T-helper 17 cell (primary cell): ENCODE measurements at regions not wholly inside any gene's neighbourhood (a gene's known extent, or its start where the extent isn't known, plus 50 kb on each side); places are given as distances from the start of the nearest gene placed in this dataset.

Experiments
- ATAC-seq: fragments of 150-1000 bp; cut with Tn5 transposase; 2 replicates; pipeline ENCODE4 v1.10.0; 2021; ENCODE audit warnings: mild to moderate bottlenecking, moderate library complexity
- DNase-seq, 3 donors: peaks; one replicate each; pipeline versions ENCODE4 v3.0.0 to v3.0.0-alpha.2; 2020 to 2021
- H3K9me3 ChIP-seq: one replicate; pipeline ENCODE4 v1.7.0; 2013; ENCODE audit warnings: low read length, mild to moderate bottlenecking; ENCODE audit not compliant: control insufficient read depth, poor library complexity, severe bottlenecking
- H3K27ac Mint-ChIP-seq: one replicate; pipeline ENCODE4 v1.8.0; 2022; ENCODE audit warnings: mild to moderate bottlenecking, moderate library complexity, mixed read lengths
- H3K27me3 Mint-ChIP-seq: one replicate; pipeline ENCODE4 v1.8.0; 2022; ENCODE audit warnings: mixed read lengths
- H3K36me3 Mint-ChIP-seq: one replicate; pipeline ENCODE4 v1.8.0; 2022; ENCODE audit warnings: low read depth, mixed read lengths
- H3K4me1 Mint-ChIP-seq: one replicate; pipeline ENCODE4 v1.8.0; 2022; ENCODE audit warnings: mild to moderate bottlenecking, mixed read lengths
- H3K4me3 Mint-ChIP-seq: one replicate; pipeline ENCODE4 v1.8.0; 2022; ENCODE audit warnings: mild to moderate bottlenecking, moderate library complexity, mixed read lengths

DNA sequence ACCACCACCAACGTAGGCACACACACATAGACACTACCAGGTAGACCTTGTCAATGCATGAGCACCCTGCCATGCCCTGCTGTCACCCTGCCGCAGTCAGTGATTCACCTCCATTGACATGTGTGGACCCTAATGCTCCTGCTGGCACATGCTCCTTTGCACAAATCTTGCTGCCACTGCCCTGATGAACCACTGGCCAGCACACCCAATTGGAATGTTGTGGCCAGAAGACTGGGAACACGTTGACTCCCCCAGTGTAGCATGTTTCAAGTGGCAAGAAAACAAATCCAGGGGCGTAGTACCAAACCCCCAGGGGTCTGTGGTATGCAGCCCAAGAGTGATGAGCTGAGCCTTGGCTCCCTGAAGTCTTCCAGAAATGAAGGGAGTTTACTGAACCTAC, 486.4 kb upstream of the KIF2B start:
- H3K9me3 ChIP-seq: no peaks in the 10 kb centered on the region
- no peaks in the 10 kb centered on the region for H3K4me1 Mint-ChIP-seq
- no peak for DNase-seq
- no peak overlapping the region for H3K4me3 Mint-ChIP-seq
- no peak for ATAC-seq
- H3K36me3 Mint-ChIP-seq: no peaks in the 10 kb centered on the region
- no peaks in the 10 kb centered on the region for H3K27me3 Mint-ChIP-seq
- no peak overlapping the region for H3K27ac Mint-ChIP-seq

DNA sequence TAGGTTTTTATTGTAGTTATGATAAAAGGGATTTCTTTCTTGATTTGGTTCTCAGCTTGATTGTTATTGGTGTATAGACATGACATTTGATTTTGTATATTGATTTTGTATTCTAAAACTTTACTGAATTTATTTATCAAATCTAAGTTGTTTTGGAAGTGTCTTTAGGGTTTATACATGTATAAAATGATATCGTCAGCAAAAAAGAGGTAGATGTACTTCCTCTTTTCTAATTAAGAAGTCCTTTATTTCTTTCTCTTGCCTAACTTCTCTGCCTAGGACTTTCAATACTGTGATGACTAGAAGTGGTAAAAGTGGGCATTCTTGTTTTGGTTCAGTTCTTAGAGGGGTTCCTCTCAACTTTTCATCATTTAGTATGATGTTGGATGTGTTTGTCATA, 487.3 kb upstream of the KIF2B start:
- Mint-ChIP-seq H3K36me3 (no peaks in the 10 kb centered on the region), H3K4me3 (no peak overlapping the region), H3K27ac (no peak overlapping the region), H3K27me3 (no peaks in the 10 kb centered on the region), H3K4me1 (no peaks in the 10 kb centered on the region)
- DNase-seq (no peak), ATAC-seq (no peak)
- H3K9me3 ChIP-seq: no peaks in the 10 kb centered on the region

DNA sequence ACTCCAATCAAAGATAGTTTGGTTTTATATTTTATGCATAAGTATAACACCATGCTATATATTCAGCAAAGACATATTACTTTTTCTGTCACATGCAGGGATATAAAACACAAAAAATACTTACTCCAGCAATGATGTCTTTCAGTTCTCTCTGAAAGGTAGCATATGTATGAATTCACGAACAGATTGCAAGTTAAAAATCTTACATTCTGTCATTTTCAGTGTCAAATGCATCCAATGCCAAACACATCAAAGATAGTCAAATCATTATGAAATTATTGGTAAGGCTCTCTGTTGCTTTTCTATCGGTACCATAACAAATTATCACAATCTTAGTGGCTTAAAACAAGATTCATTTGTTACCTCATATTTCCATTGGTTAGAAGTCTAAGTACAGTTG, 492.0 kb upstream of the KIF2B start:
- Mint-ChIP-seq H3K4me3 (no peak overlapping the region), H3K4me1 (no peaks in the 10 kb centered on the region), H3K36me3 (no peaks in the 10 kb centered on the region), H3K27me3 (no peaks in the 10 kb centered on the region), H3K27ac (no peak overlapping the region)
- no peaks in the 10 kb centered on the region for H3K9me3 ChIP-seq
- DNase-seq: no peak
- no peak for ATAC-seq

DNA sequence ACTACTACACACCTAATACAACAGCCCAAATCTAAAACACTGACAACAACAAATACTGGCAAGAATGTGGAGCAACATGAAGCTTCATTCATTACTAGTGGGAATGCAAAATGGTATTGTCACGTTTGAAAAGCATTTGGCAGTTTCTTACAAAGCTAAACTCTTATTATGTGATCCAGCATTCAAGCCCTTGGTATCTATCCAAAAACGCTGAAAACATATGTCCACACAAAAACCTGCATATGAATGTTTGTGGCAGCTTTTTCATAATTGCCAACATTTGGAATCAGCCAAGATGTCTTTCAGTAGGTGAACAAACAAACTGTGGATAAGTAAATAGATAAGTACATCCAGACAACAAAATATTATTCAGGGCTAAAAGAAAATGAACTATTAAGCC, 501.1 kb upstream of the KIF2B start:
- Mint-ChIP-seq H3K36me3 (no peaks in the 10 kb centered on the region), H3K27ac (no peak overlapping the region), H3K27me3 (no peaks in the 10 kb centered on the region), H3K4me1 (no peaks in the 10 kb centered on the region), H3K4me3 (no peak overlapping the region)
- peaks cover 2% of the 10 kb centered on the region for H3K9me3 ChIP-seq
- ATAC-seq (no peak), DNase-seq (no peak)

DNA sequence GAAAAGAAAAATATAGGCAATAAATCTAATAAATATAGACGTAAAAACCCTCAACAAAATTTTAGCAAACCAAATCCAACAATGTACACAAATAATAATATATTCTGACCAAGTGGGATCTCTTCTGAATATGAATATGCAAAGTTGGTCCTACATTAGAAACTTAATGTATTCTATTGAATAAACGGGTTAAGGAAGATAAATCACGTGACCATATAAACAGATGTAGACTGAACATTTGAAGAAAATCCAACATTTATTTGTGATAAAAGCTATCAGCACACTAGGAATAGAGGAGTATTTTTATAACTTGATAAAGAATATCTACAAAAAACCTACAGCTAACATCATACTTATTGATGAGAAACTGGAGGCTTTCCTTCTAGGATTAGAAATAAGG, 502.8 kb upstream of the KIF2B start:
- H3K9me3 ChIP-seq: peaks cover 2% of the 10 kb centered on the region
- no peak overlapping the region for H3K4me3 Mint-ChIP-seq
- no peaks in the 10 kb centered on the region for H3K36me3 Mint-ChIP-seq
- no peak overlapping the region for H3K27ac Mint-ChIP-seq
- H3K27me3 Mint-ChIP-seq: no peaks in the 10 kb centered on the region
- ATAC-seq: no peak
- no peak for DNase-seq
- no peaks in the 10 kb centered on the region for H3K4me1 Mint-ChIP-seq

DNA sequence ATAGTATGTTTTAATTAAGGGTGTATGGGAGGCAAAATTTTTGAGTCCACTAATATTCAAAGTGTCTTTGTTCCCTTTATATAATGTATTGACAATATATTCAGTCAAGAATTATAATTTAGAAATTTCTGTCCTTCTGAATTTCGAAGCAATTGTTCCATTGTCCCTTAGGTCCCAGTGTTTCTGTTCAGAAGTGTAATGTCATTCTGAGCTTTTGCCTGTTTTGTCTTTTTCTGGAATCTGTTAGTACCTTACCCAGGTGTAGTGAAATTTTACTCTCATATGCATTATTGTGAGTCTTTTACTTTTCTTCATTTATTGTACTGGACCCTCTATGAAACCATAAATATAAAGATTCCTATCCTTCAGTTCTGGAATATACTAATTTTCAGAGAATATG, 505.7 kb upstream of the KIF2B start:
- H3K27me3 Mint-ChIP-seq: no peaks in the 10 kb centered on the region
- H3K36me3 Mint-ChIP-seq: no peaks in the 10 kb centered on the region
- ATAC-seq: no peak
- H3K4me3 Mint-ChIP-seq: no peak overlapping the region
- H3K27ac Mint-ChIP-seq: no peak overlapping the region
- no peaks in the 10 kb centered on the region for H3K4me1 Mint-ChIP-seq
- DNase-seq: no peak
- H3K9me3 ChIP-seq: no peaks in the 10 kb centered on the region

DNA sequence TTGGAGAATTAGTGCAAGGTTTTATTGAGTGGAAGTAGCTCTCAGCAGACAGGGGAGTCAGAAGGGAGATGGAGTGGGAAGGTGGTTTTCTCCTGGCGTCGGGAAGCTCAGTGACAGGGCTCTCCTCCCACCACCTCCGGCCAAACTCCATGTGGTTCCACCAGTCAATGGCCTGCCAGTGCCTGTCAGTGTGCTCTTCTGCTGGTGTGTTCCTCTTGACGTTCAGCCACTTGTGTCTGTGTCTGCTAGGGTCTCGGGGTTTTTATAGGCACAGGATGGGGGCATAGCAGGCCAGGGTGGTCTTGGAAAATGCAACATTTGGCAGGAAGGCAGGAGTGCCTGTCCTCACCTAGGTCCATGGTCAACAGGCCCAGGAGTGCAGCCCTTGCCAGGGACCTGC, 506.7 kb upstream of the KIF2B start:
- no peaks in the 10 kb centered on the region for H3K4me1 Mint-ChIP-seq
- no peak overlapping the region for H3K4me3 Mint-ChIP-seq
- no peak overlapping the region for H3K27ac Mint-ChIP-seq
- H3K9me3 ChIP-seq: no peaks in the 10 kb centered on the region
- ATAC-seq (no peak), DNase-seq (no peak)
- no peaks in the 10 kb centered on the region for H3K36me3 Mint-ChIP-seq
- no peaks in the 10 kb centered on the region for H3K27me3 Mint-ChIP-seq

DNA sequence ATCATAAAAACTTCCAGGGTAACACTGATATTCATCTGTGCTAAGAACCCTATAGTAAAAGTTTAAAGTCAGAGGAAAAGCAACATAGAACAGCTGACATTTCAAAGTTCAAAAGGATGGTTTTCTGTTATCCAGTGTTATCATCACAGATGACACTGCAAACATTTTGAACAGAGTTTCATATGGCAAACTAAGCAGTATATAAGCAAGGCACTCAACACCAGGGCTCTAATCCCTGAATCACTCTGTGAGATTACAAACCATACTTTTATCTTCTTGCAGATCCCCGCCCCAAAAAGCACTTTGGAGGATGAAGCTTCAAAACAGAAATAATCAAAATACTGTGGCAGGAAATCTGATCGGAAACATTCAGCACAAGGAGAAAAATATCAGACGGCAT, 508.2 kb upstream of the KIF2B start:
- Mint-ChIP-seq H3K36me3 (no peaks in the 10 kb centered on the region), H3K27ac (no peak overlapping the region), H3K4me1 (no peaks in the 10 kb centered on the region), H3K27me3 (no peaks in the 10 kb centered on the region), H3K4me3 (no peak overlapping the region)
- no peaks in the 10 kb centered on the region for H3K9me3 ChIP-seq
- no peak for DNase-seq
- no peak for ATAC-seq

DNA sequence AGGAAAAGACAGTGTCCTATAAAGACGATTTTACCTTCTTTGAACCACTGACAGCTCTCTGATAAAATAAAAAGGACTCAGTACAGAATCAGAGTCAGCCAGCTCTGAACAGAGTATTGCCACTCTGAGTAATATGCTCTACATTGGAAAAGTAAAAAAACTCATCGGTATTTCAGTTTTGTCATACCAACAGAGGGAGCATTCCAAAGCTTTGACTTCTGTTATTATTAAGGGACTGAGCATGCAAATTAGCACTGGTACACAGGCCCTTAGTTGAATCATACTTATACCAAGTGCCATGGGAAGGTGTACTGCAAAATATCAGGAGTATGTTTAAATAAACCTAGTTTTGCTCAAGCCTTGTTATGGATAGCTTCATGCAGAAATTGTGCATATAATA, 509.0 kb upstream of the KIF2B start:
- no peaks in the 10 kb centered on the region for H3K27me3 Mint-ChIP-seq

DNA sequence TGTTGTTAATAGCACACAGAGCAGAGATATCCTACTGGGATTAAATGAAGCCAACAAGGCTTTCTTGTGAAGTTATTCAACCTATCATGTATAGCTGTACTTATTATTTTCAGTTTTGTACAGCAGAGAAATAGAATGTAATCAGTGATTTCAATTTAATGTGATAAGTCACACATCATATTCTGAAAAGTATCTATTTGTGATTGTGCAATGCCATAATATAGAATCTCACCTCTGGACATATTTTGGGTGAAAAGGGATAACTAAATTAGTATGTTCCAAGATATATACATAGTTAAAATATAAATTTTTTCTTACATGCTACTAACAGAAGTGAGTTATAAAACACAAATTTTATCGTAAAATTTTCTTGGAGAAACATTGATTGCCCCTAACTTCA, 544.3 kb upstream of the KIF2B start:
- no peaks in the 10 kb centered on the region for H3K9me3 ChIP-seq
- DNase-seq (no peak), ATAC-seq (no peak)
- H3K36me3 Mint-ChIP-seq: no peaks in the 10 kb centered on the region
- H3K4me1 Mint-ChIP-seq: no peaks in the 10 kb centered on the region
- no peak overlapping the region for H3K4me3 Mint-ChIP-seq
- no peaks in the 10 kb centered on the region for H3K27me3 Mint-ChIP-seq
- no peak overlapping the region for H3K27ac Mint-ChIP-seq

More for the DNA sequence above, 509.0 kb upstream of the KIF2B start:
- Mint-ChIP-seq H3K36me3 (no peaks in the 10 kb centered on the region), H3K4me3 (no peak overlapping the region), H3K27ac (no peak overlapping the region), H3K4me1 (no peaks in the 10 kb centered on the region)
- no peak for DNase-seq
- no peak for ATAC-seq
- H3K9me3 ChIP-seq: no peaks in the 10 kb centered on the region

DNA sequence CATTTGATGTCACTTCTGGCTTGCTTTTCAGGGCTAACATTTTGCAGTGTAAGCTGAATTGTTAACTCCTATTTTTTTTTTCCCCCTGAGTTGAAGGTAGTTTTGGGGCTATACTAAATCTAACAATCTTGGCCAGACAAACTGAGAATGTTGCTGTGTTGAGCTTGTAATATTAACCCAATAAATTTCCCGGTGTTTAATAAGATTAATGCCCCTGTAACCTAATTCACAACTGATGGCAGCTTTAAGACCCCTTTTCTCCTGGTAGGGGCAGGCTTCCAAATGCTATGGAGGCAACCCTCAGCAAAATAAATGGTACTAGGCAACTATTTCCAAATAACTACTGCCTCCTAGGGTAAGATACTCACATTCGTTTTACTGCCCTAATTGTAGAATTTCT, 549.6 kb upstream of the KIF2B start:
- no peak overlapping the region for H3K27ac Mint-ChIP-seq
- H3K36me3 Mint-ChIP-seq: no peaks in the 10 kb centered on the region
- no peak overlapping the region for H3K4me3 Mint-ChIP-seq
- H3K9me3 ChIP-seq: no peaks in the 10 kb centered on the region
- no peak for ATAC-seq
- no peak for DNase-seq
- no peaks in the 10 kb centered on the region for H3K4me1 Mint-ChIP-seq
- no peaks in the 10 kb centered on the region for H3K27me3 Mint-ChIP-seq

DNA sequence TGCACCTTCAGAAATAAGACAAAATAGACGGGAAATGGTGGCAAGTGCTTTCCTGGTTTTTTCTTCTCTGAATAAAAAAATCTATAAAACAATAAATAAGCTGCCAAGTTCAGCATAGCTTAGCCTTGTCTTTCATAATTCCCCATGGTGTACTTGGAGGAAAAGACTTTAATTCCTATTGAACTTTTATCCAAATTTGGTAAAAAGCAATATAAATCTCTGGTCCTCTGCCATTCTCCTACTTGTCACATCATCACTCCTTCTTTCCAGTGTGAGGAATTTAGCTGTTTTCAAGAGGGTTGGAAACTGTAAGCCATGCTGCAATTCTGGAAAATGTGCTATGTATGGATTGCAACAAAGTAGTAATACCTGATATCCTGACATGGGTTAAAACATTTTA, 551.8 kb upstream of the KIF2B start:
- no peaks in the 10 kb centered on the region for H3K9me3 ChIP-seq
- H3K27ac Mint-ChIP-seq: no peak overlapping the region
- no peaks in the 10 kb centered on the region for H3K27me3 Mint-ChIP-seq
- no peaks in the 10 kb centered on the region for H3K36me3 Mint-ChIP-seq
- no peak for ATAC-seq
- H3K4me3 Mint-ChIP-seq: no peak overlapping the region
- DNase-seq: no peak
- no peaks in the 10 kb centered on the region for H3K4me1 Mint-ChIP-seq

DNA sequence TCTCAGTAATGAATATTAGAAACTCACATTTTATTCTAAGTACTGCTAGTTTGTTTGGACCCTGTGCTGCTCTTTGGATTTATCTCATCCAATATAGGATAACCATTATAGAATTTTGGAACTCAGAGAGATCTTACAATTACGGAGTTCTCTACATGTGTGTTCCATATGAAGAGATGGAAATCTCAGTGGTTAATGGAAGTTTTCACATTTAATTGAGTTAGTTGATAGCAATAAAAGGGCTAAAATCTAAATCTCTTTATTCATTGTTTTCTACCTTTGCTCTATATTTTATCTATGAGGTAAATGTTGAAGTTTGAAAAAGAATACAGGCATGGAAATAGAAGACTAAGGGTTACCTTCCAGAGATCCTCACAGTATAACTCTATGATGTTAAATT, 558.0 kb upstream of the KIF2B start:
- no peak for DNase-seq
- Mint-ChIP-seq H3K4me1 (no peaks in the 10 kb centered on the region), H3K27me3 (no peaks in the 10 kb centered on the region), H3K36me3 (no peaks in the 10 kb centered on the region), H3K27ac (no peak overlapping the region), H3K4me3 (no peak overlapping the region)
- ATAC-seq: no peak
- H3K9me3 ChIP-seq: no peaks in the 10 kb centered on the region

DNA sequence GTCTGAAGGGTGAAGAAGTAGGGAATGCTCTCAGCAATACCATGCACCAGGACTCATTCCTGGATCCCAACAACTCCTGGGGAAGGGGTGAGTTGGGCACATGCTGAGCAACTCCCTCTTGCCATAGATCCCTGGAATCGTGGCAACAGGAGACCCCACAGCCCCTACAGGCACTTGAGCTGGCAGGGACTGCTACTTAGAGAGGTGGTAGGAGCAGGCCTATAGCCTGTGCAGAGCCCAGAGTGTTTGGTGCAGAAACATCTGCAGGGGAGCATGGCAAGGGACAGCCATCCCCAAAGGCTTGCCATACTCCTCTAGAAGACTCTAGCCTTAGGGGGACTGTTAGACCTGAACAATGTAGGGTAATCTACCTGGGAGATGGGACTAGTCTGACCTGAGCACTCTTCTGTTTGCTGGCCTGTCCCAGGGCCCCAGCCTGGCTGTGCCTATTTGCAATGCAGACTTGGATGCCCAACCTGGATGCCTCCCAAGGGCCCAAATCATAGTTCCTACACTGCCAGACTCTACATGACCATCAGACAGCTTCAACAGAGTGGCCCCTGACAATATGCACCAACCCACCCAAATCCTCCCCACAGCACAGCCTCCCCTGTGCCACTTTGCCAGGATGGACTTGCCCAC, 568.6 kb upstream of the KIF2B start:
- Mint-ChIP-seq H3K27me3 (no peaks in the 10 kb centered on the region), H3K4me1 (no peaks in the 10 kb centered on the region), H3K4me3 (no peak overlapping the region), H3K36me3 (no peaks in the 10 kb centered on the region), H3K27ac (no peak overlapping the region)
- peaks cover 2% of the 10 kb centered on the region for H3K9me3 ChIP-seq
- DNase-seq (no peak), ATAC-seq (no peak)
